NCI-H2196 (cell line): ENCODE measurements at regions not wholly inside any gene's neighbourhood (a gene's known extent, or its start where the extent isn't known, plus 50 kb on each side); places are given as distances from the start of the nearest gene placed in this dataset.
"Not testable (repeated sequence)": the region's sequence is repeated elsewhere in the genome, so short reads cannot be mapped to it uniquely, and the experiment has no call there.

Experiments used
- DNase-seq: peaks from one replicate; lab custom pipeline; 2025; ENCODE audit not compliant: unreplicated experiment; lab: John Stamatoyannopoulos, UW

DNA sequence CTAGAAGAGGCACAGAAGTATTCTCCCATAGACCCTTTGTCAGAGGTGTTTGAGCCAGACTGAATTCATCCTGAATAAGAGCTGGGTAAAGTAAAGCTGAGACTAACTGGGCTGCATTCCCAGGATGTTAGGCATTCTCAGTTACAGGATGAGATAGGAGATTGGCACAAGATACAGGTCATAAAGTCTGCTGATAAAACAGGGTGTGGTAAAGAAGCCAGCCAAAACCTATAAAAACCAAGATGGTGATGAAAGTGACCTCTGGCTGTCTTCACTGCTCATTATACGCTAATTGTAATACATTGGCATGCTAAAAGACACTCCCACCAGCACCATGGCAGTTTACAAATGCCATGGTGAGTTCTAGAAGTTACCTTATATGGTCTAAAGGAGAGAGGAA, 364.9 kb upstream of the TMEFF2 start:
- DNase-seq = no peak

- DNase-seq = no peak
Measured at GRCh38 chr2:192558637-192559036, 363.9 kb upstream of the TMEFF2 start.

GRCh38 chr2:192555740-192556139, 361.0 kb upstream of the TMEFF2 start:
- no peak for DNase-seq

DNA sequence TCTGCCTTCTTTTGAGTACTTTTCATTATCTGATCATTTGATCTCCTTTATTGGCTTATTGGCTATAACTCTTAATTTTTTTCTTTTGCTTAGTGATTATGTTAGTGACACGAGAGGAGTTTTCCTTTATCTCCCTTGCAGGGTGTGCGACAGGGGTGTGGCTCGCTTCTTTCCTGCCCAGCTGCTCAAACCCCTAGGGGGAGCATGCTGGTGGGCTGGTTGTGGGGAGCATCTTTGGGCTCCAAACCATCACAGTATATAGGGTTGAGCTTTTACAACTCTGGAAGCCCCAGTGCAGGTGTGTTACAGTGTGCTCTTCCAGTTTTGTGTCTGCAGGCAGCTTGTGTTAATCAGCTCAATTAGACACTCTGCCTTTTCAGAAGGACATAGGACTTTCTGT, 357.0 kb upstream of the TMEFF2 start:
- DNase-seq = no peak

GRCh38 chr2:192546565-192546964, 351.8 kb upstream of the TMEFF2 start:
- no peak for DNase-seq

DNA sequence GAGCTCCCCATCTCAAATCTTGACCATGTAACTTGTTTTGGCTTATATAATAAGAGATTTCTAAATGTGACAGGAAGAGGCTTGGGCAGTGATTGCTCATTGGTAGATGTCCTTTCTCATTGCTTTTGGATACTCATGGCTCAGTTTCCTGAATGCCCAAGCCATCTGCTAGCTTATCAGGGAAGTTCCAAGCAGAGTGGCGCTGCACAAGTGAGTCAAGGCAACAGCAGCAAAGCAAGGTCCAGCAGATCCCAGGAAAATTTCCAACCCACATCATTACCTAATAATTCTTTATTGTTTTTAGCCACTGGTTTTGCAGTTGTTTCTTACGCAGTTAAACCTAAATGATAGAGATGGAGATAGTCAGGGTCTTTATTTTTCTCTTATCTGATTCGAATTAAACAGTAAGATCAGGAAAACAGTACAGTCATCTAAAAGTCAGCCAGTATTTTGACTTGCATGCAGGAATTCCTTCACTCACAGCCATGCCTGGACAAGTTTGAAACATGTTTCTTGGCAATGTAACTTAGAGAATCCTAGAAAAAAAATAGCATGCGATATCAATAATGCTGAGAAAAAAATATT, 349.7 kb upstream of the TMEFF2 start:
- DNase-seq = no peak

- DNase-seq = not testable (repeated sequence)
Measured at GRCh38 chr2:192542148-192543066, 347.7 kb upstream of the TMEFF2 start.

GRCh38 chr2:192539306-192539705, 344.6 kb upstream of the TMEFF2 start:
- DNase-seq = no peak

- DNase-seq = no peak
Measured at GRCh38 chr2:192536922-192537624, 342.3 kb upstream of the TMEFF2 start.

- DNase-seq = no peak
Measured at GRCh38 chr2:192535956-192536921, 341.5 kb upstream of the TMEFF2 start.

- DNase-seq = no peak
Measured at GRCh38 chr2:192534072-192534471, 339.3 kb upstream of the TMEFF2 start.

GRCh38 chr2:192524642-192525251, 330.0 kb upstream of the TMEFF2 start:
- not testable (repeated sequence) for DNase-seq

DNA sequence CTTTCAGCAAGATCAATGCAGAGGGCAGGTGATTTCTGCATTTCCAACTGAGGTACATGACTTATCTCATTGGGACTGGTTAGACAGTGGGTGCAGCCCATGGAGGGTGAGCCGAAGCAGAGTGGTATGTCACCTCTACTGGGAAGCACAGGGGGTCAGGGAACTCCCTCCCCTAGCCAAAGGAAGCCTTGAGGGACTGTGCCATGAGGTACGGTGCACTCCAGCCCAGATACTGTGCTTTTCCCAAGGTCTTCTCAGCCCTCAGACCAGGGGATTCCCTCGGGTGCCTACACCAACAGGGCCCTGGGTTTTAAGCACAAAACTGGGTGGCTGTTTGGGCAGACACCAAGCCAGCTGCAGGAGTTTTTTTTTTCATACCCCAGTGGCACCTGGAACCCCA, 329.5 kb upstream of the TMEFF2 start:
- DNase-seq = not testable (repeated sequence)

DNA sequence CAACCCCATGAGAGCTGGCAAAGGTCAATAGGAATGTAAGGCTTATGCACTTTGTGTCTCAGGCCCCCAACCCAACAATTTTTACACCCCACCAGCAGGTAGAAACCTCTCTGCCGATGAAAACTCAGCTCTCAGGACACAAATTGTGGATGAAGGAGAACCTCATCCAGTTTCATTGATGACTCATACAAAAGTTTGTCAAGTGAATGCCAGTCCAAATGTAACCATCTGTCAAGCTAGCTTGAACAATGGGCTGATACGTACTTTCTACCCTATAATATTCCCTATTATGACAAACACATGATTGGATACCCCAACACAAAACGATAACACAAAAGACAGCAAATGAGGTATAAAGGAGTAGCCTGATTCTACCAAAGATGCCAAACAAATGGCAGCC, 321.2 kb upstream of the TMEFF2 start:
- no peak for DNase-seq

- DNase-seq = no peak
Measured at GRCh38 chr2:192513575-192513974, 318.8 kb upstream of the TMEFF2 start.

DNA sequence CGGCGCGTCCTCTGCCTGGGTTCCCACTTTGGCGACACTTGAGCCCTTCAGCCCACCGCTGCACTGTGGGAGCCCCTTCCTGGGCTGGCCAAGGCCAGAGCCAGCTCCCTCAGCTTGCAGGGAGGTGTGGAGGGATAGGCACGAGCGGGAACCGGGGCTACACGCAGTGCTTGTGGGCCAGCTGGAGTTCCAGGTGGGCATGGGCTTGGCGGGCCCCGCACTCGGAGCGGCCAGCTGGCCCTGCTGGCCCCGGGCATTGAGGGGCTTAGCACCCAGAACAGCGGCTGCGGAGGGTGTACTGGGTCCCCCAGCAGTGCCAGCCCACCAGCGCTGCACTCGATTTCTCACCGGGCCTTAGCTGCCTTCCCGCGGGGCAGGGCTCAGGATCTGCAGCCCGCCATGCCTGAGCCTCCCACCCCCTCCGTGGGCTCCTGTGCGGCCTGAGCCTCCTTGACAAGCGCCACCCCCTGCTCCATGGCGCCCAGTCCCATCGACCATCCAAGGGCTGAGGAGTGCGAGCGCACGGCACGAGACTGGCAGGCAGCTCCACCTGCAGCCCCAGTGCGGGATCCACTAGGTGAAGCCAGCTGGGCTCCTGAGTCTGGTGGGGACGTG, 313.2 kb upstream of the TMEFF2 start:
- DNase-seq = not testable (repeated sequence)

GRCh38 chr2:192500550-192501200, 305.9 kb upstream of the TMEFF2 start:
- DNase-seq = no peak

DNA sequence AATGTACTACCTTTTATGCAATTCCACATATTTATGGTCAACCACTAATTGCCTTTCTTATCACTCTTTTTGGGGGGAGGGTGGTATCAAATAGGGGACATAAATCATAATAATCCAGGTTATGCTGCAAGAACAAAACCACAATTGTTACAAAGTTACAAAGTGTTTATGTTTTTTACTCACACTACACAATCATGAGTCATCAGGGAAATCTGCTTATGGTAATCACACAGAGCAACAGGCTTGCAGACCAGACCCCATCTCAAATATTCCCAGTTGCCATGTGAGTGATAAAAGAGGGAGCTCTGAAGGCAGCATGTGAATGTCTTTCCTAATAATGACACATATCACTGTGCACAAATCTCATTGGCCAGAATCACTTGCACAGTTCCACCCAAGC, 304.7 kb upstream of the TMEFF2 start:
- no peak for DNase-seq

GRCh38 chr2:192498747-192499146, 304.0 kb upstream of the TMEFF2 start:
- no peak for DNase-seq
